GM19467 (cell line): ENCODE measurements at regions not wholly inside any gene's neighbourhood (a gene's known extent, or its start where the extent isn't known, plus 50 kb on each side); places are given as distances from the start of the nearest gene placed in this dataset.
"Not testable (repeated sequence)": the region's sequence is repeated elsewhere in the genome, so short reads cannot be mapped to it uniquely, and the experiment has no call there.

Experiments used
- ATAC-seq: cut with Tn5 transposase; IDR thresholded peaks from one replicate; pipeline ENCODE4 v1.9.1; 2021; ENCODE audit warnings: mild to moderate bottlenecking, moderate library complexity; ENCODE audit not compliant: unreplicated experiment

DNA sequence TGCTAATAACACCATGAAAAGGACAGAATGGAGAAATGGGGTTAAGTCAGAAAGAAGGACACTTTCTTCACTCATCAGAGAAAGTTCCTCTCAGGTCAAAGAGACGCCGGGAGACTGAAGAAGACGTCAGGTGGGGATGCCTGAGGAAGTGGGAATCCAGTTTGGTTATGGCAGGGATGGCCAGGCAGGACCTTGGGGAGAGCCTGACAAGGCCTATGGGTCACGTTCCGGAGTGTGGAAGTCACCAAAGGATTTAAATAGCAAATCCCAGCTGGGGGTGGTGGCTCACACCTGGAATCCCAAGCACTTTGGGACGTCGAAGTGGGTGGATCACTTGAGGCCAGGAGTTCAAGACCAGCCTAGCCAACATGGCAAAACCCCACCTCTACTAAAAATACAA is 432.7 kb upstream of the SMIM21 start:
- ATAC-seq: no peak

- ATAC-seq: no peak
Observed at GRCh38 chr18:75859533-75859932, 432.0 kb upstream of the SMIM21 start.

DNA sequence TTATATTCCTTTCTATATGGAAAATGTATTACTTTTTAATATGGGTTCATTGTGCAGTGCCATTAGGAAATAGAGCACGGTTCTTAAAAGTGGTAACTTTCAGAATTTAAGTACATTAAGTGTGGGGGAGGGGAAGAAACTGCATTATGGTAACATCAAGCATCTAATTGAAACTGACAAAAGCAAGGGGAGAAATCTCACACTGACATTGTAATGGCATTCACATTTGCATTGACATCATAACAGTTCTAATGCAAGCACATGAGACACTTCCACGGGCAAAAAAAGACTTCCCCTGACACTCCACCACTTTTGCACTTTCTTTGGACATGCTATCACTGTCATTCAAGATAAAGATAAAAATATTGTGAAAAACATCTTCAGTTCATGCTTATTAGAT is 431.3 kb upstream of the SMIM21 start:
- ATAC-seq: no peak

GRCh38 chr18:75857558-75857957 is 430.1 kb upstream of the SMIM21 start:
- ATAC-seq: no peak

DNA sequence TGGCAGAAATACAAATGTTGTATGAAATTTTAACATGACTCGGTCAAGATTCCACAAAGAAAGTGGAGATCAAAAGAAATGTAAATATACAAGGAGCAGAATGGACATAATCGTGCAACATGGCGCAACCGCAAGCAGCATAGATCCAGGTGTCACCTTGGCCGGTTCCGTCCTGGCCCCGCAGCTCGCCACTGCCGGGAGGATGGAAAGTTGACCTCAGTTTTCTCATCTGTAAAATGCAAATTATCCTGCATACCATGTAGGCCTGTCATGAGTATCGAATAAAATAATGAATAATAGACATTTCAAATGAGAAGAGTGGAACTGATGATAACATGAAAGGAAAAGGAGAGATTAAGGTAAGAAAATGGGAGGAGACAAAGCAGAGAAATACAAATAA is 427.3 kb upstream of the SMIM21 start:
- no peak for ATAC-seq

GRCh38 chr18:75854174-75854573 is 426.7 kb upstream of the SMIM21 start:
- no peak for ATAC-seq

DNA sequence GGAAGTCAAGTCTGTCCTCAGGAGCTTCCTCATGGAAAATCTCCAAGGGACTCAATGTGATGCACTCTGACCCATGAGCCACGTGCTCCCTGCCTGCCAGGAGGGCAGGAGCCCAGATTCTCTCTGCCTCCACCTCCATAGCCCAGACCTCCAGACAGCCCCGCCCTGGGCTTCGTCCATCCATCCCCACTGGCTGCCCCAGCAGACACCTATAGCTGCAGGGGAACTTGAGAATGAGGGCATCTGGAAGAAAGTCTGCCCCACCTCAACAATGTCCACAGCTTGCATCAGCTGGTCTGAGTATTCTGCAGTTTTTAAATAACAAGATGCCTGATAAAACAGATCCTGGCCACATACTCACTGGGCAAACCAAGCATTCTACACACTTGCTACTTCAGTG is 418.8 kb upstream of the SMIM21 start:
- ATAC-seq: no peak

DNA sequence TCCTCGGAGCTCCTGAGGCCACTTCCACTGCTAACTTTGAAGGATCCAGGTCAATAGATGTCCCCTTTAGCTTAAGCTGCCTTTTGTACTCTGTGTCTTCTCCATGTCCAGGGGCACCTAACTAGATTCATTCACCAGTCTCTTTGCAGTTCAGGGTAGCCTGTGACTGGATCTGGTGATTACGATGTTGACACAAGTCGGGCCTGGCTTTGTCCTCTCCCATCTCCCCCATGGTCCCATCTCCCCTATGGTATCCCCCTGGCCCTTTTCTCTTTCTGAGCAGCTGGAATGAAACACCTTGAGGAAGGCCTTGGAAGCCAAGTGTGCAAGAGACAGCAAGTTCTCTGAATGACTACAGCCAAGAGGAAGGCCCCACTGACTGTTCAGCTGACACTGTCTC is 417.9 kb upstream of the SMIM21 start:
- ATAC-seq: no peak

DNA sequence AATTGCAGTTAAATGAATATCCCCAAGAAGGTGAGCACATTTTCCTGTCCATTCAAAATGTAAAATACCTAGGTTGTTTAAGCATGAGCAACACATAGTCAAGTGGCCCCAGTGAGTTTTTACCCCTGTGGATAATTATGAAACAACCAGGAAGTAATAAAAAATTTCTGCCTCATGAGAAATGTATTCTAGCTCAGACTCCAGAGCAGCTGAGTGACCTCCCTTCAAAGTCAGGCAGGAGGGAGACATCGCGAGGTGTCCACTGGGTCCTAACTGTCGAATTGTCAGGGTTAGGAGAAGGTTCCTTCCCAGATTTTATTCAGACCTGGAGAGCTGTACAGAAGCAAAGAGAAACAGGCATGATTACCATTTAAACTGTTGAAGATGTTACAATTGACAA is 416.6 kb upstream of the SMIM21 start:
- ATAC-seq: no peak

DNA sequence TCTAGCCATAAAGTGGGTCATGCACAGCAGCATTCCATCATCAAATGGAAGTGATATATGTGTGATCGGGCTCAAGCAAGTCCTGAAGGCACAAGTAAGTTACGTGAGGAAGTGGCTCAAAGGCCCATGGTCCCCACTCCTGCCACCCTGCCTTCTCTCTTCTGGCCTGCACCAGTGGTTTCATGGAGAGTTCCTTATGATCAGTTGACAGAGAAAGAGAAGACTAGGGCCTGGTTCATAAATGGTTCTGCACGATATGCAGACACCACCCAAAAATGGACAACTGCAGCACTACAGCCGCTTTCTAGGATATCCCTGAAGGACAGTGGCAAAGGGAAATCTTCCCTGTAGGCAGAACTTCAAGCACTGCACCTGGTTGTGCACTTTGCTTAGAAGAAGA is 412.6 kb upstream of the SMIM21 start:
- ATAC-seq: no peak

DNA sequence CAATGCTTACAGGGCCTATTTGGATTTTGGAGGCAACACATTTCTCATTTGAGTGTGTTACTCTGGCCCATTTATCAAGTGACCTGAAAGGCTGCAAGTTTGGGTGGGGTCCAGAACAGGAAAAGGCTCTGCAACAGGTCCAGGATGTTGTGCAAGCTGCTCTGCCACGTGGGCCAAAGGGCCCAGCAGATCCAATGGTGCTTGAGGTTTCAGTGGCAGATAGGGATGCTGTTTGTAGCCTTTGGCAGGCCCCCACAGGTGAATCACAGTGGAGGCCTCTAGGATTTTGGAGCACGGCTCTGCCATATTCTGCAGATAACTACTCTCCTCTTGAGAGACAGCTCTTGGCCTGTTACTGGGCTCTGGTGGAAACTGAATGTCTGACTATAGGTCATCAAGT is 412.2 kb upstream of the SMIM21 start:
- not testable (repeated sequence) for ATAC-seq

DNA sequence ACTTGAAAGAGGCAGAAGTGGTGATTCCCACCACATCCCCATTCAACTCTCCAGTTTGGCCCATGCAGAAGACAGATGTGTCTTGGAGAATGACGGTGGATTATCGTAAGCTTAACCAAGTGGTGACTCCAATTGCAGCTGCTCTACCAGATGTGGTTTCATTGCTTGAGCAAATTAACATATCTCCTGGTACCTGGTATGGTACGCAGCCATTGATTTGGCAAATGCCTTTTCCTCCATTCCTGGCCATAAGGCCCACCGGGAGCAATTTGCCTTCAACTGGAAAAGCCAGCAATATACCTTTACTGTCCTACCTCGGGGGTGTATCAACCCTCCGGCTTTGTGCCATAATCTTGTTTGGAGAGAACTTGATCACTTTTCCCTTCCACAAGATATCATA is 411.5 kb upstream of the SMIM21 start:
- ATAC-seq: no peak

- no peak for ATAC-seq
Observed at GRCh38 chr18:75837316-75837715, 409.8 kb upstream of the SMIM21 start.

GRCh38 chr18:75836516-75836915 is 409.0 kb upstream of the SMIM21 start:
- ATAC-seq: no peak

- no peak for ATAC-seq
Observed at GRCh38 chr18:75831960-75832359, 404.5 kb upstream of the SMIM21 start.

- no peak for ATAC-seq
Observed at GRCh38 chr18:75830828-75831227, 403.3 kb upstream of the SMIM21 start.

DNA sequence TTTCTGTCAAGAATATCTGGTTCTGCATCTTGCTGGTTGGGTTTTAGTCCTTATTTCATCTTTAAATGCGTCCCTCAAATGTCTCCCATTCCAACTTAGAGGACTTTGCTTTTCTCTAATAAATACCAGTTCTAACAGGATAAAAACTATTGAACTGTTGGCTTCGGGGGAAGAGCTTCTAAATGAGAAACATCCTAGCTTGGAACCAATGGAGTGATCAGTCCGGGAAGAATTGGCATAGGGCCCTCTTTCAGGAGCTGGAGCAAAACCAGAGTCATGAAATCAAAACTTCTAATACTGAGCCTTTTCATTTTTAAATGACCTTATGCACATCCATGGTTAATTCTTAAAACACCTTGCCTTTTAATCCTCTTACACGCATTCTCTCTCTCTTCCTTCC is 401.6 kb upstream of the SMIM21 start:
- ATAC-seq: no peak

GRCh38 chr18:75828379-75828778 is 400.9 kb upstream of the SMIM21 start:
- no peak for ATAC-seq

- no peak for ATAC-seq
Observed at GRCh38 chr18:75827751-75828287, 400.3 kb upstream of the SMIM21 start.

GRCh38 chr18:75824661-75825060 is 397.2 kb upstream of the SMIM21 start:
- ATAC-seq: no peak

DNA sequence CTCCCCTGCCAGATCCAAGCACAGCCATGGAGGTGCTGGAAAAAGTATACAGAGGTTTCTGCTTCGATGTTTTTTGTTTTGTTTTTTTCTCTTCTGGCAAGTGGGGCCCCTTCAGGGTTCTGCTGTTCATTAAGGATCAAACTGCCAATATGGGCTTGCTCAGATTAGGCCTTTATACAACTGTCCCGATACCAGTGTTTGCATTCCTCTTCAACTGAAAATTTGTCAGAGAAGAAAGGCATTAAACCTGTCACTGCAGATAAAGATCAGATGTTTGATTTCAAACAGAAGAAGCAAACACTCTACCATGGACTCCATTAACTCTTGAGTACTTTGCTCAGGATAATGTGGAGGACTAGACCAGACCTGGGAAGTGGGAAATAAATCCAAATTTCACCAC is 396.0 kb upstream of the SMIM21 start:
- no peak for ATAC-seq

GRCh38 chr18:75818383-75818782 is 390.9 kb upstream of the SMIM21 start:
- no peak for ATAC-seq

DNA sequence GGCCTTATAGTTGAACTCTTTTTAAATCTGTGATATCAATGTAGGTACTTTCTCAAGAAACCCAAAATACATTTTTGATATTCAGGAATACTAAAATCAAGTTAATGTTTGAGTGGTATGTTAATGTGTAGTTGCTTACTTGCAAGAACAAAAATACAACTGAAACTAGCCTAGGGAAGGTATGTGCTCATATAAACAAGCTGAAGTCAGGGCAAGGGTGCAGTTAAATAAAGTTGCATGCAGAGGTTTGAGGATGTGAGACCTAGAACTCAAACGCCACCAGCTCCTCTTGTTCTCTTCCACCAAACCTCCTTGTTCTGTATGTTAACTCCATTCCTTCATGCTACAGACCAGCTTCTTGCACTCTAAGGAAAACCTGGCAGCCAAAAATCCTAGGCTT is 388.3 kb upstream of the SMIM21 start:
- no peak for ATAC-seq

DNA sequence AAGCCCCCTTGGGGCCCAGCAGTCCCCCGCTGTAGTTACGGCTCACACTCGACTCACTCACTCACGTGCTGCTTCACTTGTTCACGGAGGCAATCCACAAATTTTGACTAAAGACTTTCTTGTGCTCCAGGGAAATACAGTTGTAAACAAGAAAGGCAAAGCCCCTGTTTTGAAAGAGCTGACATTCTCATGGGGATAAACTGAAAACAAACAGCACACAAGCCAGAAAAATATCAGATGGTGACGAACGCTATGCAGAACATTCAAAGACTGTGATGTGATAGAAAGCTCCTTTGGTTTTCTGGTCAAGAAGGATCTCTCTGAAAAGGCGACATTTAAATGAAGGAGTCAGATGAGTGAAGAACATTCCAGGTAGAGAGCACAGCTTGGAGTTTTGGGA is 385.3 kb upstream of the SMIM21 start:
- ATAC-seq: no peak
